ENCODE measurements at regions not wholly inside any gene's neighbourhood (a gene's known extent, or its start where the extent isn't known, plus 50 kb on each side); places are given as distances from the start of the nearest gene placed in this dataset.
"Not testable (repeated sequence)": the region's sequence is repeated elsewhere in the genome, so short reads cannot be mapped to it uniquely, and the experiment has no call there.

DNA sequence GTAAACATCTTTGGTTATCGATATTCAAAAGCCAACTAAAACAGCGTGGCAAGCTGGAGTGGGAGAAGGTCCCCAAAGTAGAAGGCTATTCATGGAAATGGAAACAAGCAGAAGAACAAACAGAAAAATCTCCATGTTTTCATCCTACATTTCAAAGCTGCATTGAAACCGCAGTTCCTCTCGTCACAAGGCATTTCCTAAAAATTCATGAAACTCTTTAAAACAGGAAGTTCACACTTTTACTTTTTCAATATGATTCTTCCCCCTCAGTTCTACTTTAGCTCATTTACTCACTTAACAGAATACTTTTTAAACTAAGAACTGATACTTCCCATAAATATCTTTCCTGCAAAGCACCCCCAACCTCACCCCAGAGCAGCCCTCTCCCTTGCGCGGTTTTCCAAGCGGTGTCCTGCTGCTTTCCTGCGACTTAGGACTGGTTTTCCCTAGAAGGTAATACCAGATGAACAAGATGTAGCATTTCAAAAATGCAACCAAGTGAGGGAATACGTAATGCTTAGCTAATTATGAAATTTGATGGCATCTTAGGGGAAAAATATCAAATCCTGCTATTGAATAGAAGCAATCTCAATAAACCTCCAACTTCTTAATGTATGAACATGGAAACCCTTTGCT is 228.3 kb upstream of the PKN2 start:
- DNase-seq (ENCODE audit: low read depth, low spot score) = no peak

DNA sequence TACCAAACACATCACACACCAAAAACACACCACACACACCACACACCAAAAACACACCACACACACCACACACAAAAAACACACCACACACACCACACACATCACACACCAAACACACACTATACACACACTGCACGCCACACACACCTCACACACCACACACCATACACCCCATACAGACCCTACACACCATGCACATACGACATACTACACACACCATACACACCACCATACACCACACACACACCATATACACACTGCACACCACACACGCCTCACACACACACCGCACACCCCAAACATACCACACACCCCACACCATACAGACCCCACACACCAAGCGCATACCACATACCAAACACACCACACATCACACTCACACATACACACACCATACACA is 226.9 kb upstream of the PKN2 start:
- DNase-seq (ENCODE audit: low read depth, low spot score) = no peak

DNA sequence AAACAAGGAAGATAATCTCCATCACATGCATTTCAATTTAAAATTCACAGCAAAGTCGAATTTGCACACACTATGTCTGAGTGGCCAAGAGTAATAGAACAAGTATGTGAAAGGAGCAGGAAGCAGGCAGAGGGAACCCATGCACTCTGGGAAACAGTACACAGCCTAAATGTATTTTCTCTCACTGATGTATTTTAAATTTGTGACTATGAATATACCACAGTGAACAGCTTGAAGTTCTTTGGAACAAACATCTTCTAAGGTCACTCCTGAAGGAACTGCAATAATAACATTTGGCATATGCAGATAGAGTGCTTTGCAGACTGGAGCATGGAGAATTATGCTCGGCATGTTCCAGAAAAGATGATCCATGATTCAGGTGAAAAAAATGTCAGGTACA is 223.1 kb upstream of the PKN2 start:
- no peak for DNase-seq (ENCODE audit: low read depth, low spot score)

DNA sequence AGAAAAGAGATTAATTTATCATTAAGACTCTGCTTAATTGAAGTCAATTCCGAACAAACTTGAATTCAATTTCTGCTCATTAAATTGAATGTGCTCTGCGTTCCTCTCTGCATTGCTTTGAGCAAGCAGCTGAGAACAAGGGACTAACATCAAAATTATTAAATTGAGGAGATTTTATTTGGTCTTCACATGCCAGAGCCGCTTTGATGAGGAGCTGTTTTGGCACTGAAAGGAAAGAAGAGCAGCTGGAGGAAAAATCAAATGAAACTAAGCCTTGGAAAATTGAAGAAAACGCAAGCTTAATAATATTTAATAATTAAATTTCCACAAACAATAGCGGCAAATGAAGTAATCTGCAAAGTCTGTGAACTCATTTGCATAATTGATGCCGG is 222.0 kb upstream of the PKN2 start:
- DNase-seq (ENCODE audit: low read depth, low spot score) = no peak

DNA sequence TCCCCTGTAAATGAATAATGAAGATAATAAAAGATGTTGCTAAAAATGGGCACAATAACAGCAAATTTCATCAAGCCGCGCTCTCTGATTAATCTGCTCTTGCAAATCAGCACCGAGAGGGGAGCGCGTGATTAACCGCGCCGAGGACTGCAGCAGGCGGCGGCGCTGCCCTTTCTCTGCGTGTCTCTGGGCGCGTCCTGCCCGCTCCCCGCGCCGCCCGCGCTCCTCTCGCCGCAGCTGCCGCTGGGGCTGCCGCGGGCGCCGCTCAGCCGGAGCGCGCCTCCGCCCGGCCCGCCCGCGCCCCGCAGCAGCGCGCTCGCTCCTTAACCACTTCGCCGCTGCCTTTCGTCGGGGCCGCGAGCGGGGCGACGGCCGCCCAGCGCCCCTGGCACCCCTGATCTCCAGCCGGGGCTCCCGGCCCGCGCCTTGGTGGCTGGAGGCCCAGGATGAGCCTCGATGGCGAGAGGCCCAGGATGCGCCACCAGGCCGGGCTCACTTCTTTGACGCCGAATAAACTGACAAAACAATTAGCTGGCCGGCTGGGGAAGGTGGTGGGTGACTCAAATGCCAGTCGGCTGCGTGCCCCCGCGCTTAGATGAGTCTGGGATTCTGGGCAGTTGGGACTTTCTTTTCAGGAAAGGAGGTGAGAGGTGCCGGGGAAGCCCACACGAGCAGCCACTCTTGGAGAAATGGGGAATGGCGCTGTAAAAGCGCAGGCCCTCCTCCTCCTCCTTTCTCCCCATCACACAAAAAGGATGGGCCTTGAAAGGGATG is 221.4 kb upstream of the PKN2 start:
- DNase-seq (ENCODE audit: low read depth, low spot score) = no peak

DNA sequence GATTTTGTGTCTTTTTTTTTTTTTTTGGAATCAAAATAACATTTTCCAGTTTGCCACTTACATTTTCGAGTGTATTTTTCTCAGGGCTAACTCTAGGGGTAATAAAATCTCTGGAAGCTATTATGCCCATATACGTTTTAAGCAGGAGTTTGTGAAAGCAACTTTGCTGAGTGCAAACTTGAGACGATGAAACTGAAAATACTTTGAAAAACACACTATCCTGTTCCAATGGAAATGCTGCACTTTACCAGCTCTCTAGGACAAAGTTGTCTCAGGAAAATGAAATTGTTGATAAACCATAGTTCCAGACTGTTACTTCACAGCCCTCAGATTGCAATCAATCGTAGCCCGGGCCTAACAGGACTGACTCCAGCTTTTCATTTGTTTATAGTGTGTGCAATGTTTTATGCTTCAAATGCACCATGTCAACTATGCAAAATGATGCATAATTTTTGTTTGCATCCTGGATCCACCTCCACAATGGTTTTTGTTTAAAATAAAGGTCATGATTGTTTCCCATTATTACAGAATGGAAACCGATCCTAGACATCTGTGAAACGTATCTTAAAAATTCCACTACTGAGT is 220.6 kb upstream of the PKN2 start:
- no peak for DNase-seq (ENCODE audit: low read depth, low spot score)

DNA sequence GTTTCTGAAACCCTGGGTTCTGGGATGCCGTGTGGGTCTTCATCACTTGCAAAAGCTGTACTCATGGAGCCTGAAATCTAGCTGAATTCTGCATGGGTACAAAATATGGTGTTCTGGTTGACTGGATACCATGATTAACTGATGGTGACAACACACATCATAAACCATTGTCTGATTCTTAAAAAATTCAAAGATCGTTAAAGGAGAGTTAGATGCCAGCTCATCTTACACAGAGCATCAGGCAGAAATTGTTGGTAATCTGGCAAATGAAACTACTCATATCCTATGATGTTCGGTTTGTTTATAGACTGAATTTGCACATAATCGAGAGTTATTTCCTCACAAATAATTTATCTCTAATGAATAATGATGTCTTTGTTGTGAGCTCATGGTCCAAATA is 218.1 kb upstream of the PKN2 start:
- DNase-seq (ENCODE audit: low read depth, low spot score) = no peak

DNA sequence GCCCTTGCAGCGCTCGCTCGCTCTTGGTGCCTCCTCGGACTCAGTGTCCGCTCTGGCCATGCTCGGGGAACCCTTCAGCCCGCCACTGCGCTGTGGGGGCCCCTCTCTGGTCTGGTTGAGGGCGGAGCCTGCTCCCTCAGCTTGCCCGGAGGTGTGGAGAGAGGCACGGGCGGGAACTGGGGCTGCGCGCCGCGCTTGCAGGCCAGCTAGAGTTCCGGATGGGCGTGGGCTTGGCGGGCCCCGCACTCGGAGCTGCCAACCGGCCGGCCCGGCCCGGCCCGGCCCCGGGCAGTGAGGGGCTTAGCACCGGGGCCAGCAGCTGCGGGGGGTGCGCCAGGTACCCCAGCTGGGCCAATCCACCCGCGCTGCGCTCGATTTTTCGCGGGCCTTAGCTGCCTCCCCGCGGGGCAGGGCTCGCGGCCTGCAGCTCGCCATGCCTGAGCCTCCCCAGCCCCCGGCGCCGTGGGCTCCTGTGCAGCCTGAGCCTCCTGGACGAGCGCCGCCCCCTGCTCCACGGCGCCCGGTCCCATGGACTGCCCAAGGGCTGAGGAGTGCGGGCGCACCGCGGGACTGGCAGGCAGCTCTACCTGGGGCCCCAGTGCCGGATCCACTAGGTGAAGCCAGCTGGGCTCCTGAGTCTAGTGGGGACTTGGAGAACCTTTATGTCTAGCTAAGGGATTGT is 217.0 kb upstream of the PKN2 start:
- no peak for DNase-seq (ENCODE audit: low read depth, low spot score)

DNA sequence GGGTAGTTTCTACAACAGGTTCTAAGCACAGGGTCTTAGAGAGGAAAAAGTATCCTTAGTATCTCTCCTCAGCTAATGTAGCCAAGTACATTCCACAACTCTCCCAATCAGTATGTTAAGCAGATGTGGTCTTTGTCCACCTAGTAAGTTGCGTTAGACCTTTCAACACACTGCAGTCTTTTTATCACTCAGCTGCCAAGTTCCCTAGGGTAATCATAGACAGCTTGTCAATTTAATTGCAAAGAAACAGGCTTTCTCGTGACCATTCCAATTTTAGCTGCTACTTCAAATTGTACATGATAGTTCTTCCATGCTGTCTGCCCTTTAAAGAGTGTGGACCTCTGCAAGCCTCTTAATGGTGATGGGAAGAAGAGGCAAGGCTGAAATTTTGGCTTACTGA is 211.8 kb upstream of the PKN2 start:
- DNase-seq (ENCODE audit: low read depth, low spot score) = no peak

DNA sequence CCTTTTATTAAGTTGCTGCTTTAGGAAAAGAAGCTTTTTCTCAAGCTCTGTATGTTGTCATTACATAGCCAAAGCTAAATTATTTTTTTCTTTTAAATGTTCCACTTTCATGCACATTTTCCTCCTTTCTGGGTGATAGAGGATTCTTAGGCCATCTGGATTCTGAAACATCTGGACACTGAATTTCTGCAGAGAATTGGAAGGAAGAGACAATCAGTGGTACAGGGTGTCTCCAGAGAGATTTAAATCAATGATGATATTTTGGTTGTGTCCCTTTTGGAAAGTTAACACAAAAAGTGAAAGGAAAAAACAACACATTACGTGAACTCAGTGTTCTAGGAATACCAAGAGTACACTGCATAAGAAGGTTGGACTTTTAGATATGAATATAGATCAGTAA is 211.4 kb upstream of the PKN2 start:
- DNase-seq (ENCODE audit: low read depth, low spot score) = no peak

DNA sequence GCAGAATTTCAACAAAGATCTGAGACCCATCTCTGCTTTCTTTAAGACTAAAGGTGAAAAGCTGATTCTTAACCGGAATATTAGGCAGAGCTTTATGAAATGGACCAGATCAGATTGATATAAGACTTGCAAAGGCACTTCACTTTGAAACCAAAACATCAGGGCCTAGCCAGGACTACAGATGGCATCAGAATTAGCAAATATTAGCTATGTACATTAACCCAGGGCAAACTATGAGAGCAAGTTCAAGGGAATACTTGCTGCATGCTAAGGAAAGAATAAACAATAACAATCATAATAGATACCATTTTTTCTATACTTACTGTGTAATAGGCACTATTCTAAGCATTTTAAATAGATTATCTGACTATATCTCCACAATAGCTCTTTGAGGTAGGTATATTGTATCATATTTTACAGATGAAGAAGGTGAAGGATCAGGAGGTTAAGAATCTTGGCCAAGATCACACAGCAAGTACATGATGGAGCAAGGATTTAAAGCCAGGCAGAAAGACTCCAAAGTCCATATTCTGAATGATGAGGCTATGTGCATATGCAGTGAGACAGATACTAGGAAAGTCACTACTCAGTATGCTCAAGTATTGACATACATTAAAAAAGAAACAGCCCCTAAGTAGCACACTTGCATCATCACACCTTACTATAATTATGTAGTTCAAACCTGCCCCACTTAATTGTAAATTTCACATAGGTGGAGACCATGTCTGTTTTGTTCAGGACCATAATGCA is 209.3 kb upstream of the PKN2 start:
- no peak for DNase-seq (ENCODE audit: low read depth, low spot score)

DNA sequence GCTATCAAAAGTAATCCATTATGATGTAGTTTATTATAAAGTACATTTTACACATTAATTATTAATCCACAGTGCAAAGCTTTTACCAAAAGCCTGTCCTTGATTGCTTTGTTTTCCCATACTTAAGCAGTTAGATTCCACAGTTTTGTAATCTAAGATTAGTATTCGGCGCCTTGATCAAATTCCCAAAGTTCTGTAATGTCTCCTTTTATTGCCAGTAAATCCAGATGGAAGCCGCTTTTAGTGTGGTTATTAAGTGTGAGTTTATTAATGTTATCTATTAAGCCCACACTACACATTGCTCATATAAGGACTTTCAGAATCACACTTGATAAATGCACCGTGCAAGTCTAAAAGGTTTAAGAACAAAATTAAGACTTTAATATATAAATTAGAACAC is 199.2 kb upstream of the PKN2 start:
- DNase-seq (ENCODE audit: low read depth, low spot score) = no peak

DNA sequence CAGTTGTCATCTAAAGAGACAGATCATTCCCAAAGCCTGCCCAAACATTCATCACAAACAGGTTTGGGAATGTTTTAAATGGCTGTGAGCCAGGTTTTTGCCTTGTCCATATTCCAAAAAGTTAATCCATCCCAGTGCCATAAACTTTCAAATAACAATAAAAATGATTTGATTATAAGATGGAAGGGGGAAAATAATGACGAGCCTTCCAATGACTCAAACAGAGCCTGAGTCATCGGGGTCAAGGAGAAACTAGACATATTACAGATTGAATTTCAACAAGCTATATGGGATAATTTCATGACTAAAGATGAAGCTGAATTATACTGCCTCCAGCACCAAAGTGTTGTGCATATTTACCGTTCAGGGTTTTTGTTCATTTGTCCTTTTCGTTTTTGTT is 195.8 kb upstream of the PKN2 start:
- no peak for DNase-seq (ENCODE audit: low read depth, low spot score)

DNA sequence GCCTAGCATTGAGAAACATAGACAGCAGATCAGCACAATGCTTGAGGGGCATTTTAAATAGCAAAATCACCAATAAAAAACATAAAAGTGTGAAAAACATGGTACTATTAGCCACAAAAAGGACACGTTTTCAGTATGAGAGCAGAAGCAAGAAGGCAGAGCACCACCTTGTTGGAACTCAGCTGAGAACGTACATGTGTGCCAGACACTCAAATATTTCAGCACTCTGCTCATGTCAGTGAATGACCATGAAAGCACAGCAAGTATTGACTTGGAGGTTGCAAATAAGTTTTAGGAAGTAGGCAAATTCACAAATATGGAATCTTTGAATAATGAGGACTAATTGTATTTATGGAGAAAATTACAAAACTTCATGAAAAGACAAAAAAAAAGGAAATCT is 193.4 kb upstream of the PKN2 start:
- no peak for DNase-seq (ENCODE audit: low read depth, low spot score)

DNA sequence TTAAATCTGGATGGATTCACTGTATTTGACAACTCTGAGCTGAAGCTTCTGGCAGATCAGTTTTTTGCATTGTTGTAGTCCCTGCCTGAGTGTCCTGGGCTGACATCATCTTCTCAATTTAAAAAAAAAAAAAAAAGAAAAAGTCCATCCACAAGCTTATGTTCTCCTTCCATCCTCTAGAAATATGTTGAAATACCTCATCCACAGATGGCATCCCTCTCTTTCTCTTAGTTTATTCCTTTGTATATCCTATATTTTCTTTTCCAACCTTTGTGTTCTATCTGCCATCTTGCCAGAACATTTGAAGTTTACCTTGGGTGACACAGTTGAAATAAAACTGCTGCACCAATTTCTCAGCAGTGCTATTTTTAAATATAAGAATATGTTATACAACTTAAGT is 184.4 kb upstream of the PKN2 start:
- no peak for DNase-seq (ENCODE audit: low read depth, low spot score)

DNA sequence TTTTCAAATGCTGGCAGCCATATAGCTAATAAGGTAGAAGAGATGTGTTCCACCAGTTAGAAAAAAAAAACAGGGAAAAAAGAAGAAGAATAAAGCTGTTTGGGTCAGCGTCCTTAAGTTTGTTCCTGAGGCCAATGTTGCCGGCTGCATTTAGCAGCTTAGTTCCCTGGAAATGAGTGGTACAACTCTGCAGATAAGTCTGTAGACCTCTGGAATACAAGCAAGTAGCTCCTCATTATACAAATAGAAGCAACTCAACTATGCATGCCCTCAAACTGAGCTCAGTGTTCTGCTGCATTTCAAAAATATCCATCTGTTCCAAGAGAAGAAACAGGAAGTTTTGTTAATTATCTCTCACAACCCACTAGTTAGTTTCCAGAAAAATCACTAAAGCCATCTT is 181.2 kb upstream of the PKN2 start:
- no peak for DNase-seq (ENCODE audit: low read depth, low spot score)

DNA sequence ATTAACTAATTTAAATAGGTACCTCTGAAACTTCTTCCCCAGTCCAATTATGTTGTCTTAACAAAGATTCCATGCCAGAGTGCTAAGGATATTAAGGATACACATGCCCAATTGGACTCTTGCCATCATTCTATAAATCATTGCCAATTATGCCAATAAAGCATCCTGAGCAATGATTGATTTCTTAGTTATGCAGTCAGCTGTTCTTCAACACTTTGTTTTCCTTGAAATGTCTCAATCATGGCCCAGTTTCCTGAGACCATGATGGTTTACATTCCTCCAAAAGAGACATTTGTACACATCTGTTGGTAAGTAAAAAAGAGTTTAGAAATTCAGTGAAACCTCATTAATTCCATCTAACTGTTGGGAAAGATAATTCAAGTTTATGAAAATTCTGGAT is 180.4 kb upstream of the PKN2 start:
- no peak for DNase-seq (ENCODE audit: low read depth, low spot score)

DNA sequence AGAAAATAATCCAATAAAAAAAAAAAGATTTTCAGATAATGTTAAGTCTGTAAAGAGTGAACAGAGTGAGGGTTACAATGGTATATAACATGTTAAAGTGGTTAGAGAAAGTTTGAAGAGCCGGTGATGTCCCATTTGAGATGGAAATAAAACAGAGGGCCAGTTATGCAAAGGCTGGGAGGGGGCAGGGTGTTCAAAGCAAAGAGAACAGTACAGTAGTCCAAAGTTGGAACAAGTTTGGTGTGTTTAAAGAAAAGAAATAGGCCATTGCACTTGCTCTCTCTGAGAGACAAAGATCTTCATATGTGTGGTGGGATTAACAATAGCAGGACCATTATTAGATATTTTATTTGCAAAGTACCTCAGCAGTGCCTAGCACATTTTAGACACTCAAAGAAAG is 179.5 kb upstream of the PKN2 start:
- DNase-seq (ENCODE audit: low read depth, low spot score) = no peak

DNA sequence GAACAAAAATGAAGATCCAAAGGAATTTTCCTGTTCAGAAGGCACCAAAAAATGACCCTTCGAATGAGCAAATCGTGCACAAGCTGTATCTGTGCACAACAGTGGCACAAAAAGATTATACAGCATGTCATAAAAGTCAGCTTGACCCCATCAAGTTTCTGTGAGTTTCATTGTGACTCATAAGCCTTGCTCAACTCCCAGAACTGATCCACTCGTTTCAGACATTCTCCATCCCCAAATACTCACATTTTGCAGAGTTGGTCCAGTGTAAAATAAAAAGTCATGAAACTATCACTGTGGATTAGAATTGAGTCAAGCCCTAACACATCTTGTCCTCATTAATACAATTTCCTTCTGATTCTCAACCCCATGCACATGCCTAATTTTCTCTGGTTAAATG is 174.7 kb upstream of the PKN2 start:
- no peak for DNase-seq (ENCODE audit: low read depth, low spot score)

DNA sequence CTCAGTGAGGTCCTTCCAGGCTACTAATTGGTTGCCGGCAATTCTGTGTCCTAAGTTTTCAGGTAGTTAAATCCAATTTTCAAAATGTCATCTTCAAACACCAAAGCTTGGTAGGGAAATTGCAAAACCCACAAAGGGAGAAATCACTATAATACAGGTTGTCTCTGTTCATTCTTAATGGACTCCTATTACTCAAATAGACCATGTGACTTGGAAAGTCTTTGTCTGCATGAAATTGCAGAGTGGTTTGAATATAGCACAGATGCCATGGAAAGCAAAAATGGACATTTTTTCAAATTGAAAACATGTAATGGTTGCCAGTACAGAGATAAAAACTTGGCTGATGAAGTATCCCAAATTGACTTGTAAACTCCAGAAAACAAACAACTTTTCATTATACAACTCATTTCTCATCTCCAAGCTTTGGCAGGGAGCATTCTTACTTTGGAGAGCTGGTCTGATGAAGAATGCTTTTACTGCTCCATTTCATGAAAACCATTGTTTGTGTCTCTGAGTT is 169.5 kb upstream of the PKN2 start:
- no peak for DNase-seq (ENCODE audit: low read depth, low spot score)

DNA sequence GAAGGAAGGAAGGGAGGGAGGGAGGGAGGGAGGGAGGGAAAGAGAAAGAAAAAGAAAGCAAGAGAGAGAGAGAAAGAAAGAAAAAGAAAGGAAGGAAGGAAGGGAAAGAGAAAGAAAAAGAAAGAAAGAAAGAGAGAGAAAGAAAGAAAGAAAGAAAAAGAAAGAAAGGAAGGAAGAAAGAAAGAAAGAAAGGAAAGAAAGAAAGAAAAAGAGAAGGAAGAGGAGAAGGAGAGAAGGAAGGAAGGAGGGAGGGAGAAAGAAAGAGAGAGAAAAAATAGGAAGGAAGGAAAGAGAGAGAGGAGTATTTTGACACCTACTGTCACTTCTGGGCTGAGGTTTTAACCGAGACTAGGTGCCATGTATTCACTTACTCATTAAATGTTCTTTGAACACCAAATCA is 166.6 kb upstream of the PKN2 start:
- DNase-seq (ENCODE audit: low read depth, low spot score) = not testable (repeated sequence)

DNA sequence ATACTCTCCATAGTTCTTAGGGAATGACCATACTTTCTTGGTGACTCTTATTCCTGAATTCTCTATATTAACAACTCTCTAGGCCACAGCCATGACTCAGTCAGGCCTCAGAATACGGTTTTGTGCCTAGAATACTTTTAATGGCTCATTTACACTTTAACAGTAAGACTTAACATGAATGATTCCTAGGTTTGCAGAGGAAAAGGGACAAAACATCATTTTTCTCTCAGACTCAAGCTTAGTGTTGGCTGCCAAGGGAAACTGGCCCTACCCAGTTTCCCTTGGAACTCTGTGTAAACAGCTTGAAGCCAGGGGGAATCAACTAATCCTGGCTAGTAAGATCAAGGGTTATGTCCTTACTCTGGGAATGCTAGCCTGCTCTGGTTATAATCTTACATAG is 164.9 kb upstream of the PKN2 start:
- no peak for DNase-seq (ENCODE audit: low read depth, low spot score)
